ENCODE measurements at regions not wholly inside any gene's neighbourhood (a gene's known extent, or its start where the extent isn't known, plus 50 kb on each side); places are given as distances from the start of the nearest gene placed in this dataset.
A peak's percentile ranks its signal among the peaks of the same experiment; 100 is the strongest.

DNA sequence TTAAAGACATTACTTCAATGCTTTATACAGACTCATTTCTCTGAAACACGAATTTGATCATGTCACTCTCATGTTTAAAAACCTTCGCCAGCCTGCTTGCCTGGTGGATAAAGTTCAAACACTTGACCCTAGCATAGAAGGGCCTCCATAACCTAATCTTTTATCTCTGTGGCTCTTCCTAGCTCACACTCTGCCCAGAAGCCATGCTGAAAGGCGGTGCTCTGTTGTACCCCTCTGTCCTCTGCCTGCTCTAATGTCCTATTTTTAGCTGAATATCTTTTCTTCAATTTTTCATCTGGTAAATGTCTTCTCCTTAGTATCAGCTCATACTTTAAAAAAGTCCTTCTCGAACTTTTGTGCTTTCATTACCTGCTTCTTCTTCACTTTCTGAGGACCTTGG, 302.6 kb upstream of the BOD1L1 start:
- DNase-seq (ENCODE audit: low read depth) = no peak

DNA sequence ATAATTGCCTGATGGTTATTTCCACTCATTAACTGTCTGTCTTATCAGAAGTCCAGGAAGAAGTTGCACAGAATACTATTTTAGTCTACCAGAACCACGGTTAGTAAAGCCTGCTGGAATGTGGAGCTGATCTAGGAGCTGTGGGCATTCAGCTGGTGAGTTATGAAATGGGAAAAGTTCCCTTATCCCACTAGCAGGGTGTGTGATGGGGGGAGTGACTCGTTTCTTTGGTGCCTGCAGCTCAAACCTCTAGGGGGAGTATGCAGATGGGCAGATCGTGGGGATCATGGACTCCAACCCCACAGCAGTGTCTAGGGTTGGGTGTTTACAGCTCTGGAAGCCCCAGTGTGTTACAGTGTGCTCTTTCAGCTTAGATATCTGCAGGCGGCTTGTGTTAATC, 305.7 kb upstream of the BOD1L1 start:
- DNase-seq (ENCODE audit: low read depth) = peak; percentile 85

DNA sequence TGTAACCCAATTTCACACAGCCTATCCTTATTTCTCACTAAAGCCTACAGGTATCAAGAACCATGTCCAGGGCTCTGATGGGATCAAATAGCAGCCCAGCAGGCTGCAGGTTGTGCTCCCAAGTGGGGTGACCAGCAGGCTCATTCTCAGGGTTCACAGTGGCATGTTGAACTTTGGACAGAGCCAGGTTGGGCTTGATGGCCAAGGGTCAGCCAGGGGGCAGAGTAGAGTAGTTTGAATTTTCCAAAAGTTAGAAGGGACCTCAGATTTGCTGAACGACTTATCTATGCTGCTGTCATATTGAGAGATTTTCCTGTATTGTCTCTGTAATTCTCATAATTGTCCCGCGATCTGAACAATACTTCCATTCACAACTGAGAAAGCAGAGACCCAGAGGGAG, 310.8 kb upstream of the BOD1L1 start:
- DNase-seq (ENCODE audit: low read depth) = no peak

DNA sequence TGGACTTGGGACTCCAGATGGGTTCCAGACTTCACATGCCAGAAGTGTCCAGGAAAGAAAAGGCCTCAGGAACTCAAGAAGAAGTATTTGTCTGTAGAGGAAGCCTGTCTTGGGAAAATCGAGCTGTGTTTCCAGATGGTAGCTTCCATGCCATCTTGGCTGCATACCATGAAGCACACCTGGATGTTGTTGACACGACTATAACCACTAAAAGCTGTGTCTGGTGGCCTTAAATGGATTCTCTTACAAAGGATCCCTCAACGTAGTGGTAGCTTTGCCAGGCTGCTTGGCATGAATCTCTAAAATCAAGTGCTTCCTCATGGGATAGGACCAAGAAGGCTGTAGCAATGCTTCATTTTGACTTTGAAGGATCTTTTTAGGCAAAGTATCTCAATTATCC, 313.4 kb upstream of the BOD1L1 start:
- no peak for DNase-seq (ENCODE audit: low read depth)

DNA sequence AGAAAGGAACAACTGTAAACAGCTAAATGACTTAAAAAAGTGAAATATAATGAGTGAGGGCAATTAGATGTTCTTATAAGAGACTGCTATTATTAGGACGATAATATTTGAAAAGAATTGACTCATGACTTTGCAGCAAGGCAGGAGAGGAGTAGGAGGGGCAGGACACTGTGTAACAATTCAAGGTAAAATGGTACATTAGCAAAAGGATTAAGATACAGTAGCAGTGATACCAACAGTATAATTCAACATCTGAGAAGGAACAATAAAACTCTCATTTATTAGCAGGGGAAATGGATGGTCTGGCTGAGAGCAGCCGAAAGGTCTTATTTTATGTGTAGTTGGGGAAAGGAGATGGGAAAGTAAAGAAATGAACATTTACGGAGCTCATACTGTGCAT, 315.5 kb upstream of the BOD1L1 start:
- no peak for DNase-seq (ENCODE audit: low read depth)

DNA sequence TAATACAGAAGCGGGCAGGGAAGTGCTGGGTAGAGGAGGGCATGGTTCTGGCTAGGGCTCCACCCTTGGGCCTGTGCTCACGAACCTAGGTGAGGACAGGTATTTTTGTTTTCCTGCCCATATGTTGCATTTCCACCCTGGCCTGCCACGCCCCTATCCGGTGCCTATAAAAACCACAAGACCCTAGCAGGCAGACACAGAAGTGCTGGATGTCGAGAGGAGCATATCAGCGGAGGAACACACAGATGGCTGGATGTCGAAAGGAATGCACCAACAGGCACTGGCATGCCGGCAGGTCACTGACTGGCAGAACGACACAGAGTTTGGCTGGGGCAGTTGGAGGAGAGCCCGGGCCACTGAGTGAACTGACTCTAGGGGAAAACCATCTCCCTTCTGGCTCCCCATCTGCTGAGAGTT, 316.6 kb upstream of the BOD1L1 start:
- DNase-seq (ENCODE audit: low read depth) = no peak

DNA sequence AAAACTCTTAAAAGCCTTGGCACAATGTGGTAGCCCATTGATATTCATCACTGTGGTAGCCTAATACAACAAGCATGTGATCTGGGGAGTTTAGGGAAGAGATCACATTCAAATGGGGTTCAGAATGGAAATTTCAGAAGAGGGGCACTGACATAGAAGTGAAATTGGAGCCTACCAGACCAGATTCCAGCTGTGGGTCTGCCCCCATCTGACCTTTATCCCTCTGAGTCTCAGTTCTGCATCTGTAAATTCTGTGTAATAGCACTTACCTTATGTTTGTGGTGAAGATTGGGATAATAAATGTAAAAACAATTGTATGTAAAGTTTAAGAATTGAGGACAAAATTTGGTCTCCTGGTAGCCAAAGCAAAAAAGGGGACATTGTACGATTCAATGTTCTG, 320.4 kb upstream of the BOD1L1 start:
- DNase-seq (ENCODE audit: low read depth) = no peak

DNA sequence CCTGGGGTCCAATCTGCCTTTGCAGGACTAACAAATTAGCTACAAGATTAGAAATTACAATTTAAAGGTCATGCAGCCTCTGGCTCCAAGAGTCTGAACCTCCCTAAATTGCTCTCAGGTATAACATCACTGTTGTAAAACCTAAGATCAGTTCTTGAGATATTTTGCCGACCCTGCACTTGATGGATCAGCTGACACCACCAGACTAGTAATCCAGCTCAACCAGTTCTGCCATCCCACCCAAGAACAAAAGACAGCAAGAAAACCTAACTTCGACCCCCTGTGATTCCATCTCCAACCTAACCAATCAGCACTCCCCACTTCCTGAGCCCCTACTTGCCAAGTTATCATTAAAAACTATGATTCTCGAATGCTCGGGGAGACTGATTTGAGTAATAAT, 323.0 kb upstream of the BOD1L1 start:
- no peak for DNase-seq (ENCODE audit: low read depth)

DNA sequence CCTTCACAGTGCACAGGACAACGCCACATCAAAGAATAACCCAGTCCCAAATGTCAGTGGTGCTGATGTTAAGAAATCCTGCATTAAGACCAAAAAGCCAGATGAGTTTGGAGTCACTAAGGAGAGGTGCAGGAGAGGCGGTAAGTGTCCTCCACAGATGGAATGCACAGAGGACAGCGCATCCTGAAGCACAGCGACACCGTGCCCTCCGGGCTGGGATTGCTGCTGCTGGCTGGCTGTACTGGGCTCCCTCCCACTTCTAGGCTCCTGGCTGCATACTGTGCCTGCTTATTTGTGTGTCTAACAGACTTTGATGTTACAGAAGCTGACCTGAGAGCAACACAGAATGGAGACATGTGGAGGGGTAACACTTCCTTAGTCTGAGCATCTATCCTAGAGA, 325.6 kb upstream of the BOD1L1 start:
- no peak for DNase-seq (ENCODE audit: low read depth)

DNA sequence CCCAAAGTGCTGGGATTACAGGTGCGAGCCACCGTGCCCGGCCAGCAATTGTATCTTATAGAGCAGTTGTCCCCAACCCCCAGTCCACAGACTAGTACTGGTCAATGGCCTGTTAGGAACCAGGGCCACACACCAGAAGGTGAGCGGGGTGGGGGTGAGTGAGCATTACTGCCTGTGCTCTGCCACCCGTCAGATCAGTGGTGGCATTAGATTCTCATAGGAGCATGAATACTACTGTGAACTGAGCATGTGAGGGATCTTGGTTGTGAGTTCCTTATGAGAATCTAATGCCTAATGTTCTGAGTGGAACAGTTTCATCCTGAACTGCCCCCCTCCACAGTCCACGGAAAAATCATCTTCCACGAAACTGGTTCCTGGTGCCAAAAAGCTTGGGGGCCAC, 328.0 kb upstream of the BOD1L1 start:
- DNase-seq (ENCODE audit: low read depth) = no peak

DNA sequence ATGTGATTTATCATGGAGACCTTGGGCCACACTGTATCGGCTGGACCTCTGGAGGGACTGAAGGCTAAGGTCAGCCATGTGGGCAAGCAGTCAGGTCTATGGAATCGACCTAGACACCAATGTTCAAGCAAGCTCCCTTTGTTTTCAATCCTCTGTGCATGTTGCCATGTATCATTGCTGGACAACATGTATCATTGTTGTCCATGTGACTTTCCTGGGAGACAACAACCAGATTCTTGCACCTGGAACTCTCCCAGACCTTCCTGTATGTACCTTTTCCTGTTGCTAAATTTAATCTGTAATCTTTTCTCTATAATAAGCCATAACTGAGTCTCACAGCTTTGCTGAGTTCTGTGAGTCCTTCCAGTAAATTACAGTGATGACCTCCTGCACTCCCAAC, 329.4 kb upstream of the BOD1L1 start:
- no peak for DNase-seq (ENCODE audit: low read depth)

DNA sequence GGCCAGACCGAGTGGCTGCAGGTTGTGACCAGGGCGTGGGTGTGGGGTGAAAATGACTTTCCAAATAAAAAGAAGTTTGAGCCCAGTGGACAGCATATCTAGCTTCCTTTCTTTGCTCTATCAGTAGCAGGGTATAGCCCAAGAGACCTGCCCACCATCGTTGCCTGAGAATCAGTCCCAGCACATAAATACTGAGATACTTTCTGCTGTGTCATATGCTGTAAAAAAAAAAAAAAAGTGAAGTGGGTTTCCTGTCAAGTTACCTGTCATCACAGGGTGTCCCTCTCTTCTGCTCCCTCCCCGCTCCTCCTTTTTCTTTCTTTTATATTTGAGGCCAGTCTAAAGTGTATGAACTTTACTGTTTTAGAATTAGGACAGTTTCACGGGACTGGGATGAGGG, 330.3 kb upstream of the BOD1L1 start:
- DNase-seq (ENCODE audit: low read depth) = no peak

DNA sequence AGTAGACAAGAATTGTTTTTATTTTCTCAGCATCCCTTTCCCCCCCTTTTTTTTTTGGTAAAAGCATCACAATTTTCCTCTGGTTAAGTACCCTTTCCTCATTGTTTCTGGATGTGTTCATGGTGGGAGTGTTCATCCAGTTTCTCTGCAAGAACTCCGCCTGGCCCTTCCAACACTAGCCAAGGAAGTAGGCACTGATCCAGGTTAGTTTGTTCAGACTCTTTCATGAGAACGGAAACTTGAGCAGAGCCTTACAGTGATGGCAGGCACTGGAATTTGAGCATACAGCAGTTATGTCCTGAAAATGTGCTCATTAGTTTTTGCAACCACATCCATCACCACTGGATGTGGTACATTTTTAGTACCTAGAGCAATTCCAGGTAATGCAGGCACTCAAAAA, 336.1 kb upstream of the BOD1L1 start:
- DNase-seq (ENCODE audit: low read depth) = peak; percentile 18

DNA sequence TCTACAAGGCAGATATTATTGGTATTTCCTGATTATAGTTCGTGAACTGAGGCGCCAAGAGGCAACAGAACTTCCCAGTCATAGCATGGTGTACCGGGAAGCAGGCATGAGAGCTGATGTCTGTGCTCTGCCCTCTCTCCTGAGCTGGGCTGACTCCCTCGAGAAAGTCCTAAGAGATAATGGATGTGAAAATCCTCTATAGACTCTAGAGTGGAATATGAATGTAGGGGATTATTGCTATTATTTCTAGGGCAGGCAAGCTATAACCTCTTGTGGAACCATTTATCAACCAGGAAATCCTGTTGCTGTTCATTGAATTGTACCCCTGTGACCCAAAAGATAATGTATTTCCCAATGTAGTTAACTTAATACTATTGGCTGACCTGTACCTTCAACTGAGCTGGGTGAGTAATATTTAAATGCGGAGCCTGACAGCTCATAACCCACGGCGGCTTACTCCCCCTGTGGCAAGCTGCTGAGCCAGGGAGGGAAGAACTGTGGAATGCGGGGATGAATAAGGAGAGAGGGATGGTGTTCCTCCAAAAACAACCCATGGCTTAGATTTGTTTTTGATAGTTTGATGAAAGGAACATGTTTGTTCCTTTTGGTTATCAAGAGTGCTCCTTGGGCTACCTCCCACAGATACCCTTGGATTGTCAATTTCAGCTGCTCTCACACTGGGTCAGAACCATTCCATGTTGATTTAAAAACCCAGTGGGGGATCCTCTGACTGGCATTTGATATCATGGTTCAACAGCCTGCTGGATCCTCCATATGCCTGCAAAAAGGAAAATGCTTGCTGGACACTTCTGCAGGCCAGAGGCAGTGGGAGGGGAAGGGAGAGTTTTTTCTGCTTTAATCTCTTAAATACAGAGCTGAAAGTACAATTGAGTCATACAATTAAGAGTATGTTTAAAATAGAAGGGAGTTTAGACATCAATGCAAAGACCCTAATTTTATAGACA, 339.0 kb upstream of the BOD1L1 start:
- peak; percentile 90 for DNase-seq (ENCODE audit: low read depth)

DNA sequence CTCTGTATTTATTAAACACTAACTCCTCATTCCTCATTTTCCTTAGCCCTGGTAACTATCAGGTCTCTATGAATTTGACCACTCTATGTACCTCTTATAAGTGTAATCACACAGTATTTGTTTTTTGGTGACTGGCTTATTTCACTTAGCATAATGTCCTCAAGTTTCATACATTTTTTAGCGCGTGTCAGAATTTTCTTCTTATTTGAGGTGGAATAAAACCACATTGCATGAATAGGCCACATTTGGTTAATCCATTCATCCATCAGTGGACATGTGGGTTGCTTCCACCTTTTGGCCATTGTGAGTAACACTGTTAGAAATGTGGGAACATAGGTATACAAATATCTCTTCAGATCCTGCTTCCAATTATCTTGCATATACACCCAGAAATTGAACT, 341.2 kb upstream of the BOD1L1 start:
- DNase-seq (ENCODE audit: low read depth) = peak; percentile 54

DNA sequence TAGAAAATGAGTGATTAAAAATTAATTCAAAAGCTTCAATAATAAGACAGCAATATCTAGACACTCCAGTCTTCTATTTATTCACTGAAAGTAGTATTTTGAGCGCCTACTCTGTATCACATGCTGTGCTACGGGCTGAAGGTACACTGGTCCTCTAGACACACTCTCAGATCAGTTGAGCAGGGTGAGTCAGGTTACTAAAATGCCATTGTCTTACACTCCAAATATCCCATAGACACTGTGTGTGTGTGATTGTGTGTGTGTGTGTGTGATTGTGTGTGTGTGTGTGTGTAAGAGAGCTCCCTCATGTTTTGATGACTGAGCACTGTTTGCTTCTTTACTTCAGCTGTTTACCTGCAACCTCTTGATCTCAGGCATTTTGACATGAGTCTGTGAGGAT, 342.8 kb upstream of the BOD1L1 start:
- peak; percentile 11 for DNase-seq (ENCODE audit: low read depth)

DNA sequence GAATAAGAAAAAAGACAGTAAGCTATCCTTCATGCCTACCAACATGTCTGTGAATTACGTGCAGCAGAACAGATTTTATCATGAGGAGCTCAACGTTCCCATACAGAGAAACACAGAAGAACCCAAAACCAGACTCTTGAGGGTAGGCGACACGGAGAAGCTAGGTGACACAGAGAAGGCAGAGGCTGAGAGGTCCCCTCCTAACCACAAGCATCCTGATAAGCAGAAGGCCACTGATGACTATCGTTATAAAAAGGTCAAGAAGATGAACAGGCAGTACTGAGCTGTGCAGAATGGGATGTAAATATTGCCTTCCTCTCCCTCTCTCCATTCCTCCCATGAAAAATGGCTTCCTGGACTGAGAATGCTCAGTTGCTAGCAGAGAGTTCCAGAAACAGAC, 350.2 kb upstream of the BOD1L1 start:
- no peak for DNase-seq (ENCODE audit: low read depth)

DNA sequence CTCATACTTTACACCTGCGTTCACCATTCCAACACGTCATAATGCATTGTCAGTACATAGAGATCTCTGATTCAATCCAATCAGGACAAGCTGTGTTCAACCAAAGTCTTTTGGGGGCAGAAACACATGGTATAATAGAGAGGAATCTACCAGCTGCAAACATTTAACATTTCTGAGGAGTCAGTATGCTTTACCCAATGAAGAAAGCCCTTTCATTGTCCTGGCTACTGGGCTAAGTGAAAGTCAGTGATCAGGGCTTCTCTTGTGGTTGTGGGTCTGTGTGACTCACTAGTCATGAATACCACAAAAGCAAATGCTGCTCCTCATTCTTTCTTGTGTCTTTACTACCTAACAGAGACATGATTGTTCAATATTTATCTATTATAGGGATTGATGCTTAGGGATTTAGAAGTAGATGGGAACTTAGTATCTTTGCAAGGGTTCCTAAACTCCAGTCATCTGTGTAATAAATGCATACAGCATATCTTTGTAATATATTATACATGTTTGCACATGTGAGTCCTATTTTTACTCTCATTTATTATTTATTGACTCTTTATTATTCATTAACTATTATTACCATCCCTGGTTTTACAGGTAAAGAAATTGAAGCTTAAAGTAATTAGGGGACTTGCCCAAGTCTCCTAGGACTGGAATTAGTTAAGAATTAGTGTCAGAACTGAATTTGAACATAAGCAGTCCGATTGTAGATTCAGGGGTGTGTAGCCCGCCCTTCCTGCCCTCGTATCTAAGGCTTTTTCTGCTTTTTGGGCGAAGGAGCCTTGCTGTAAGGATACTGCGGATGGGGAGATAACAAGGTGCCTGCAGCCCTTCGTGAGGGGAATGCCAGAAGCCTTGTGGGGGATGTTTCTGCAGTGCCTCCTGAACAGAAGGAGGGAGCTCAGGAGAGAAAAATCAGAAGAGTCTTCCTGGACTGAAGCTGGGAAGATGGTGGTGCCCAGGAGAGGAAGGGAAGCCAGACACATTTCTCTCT, 353.1 kb upstream of the BOD1L1 start:
- peak; percentile 95 for DNase-seq (ENCODE audit: low read depth)

DNA sequence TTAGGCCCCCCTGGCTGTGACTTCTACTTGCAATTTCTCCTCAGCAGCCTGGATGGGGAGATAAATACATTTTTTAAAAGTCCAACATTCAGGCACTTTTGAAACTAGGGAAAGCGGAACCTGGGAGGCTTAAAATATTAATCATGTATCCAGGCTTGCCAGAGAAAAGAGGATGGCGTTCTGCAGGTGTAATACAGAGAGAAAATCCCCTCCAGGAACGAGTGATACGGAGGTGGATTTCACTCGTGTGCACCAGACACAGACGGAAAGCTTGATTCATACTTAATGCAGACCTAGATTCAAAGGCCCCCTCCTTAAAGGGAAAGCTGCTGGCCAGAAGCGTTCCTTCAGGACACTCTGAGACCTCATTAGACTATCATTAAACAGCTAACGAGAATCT, 354.0 kb upstream of the BOD1L1 start:
- DNase-seq (ENCODE audit: low read depth) = no peak

DNA sequence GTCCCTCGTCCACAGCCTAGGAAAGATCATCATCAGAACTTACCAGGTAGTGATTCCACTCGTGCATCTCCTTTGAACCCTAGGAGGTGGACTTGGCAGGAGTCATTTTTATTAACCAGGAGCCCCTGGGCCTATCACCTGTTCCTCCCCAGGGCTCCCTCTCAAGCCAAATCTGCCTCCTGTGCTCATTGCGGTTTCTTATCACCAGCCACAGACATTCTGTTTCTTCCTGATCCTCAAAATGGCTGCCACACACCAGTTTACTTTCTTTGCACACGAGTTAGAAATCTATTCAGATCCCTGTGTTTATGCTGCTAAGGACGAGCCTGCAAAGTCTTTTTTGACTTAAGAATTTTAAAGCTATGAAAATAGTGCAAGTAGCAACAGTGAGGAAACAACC, 354.5 kb upstream of the BOD1L1 start:
- no peak for DNase-seq (ENCODE audit: low read depth)

DNA sequence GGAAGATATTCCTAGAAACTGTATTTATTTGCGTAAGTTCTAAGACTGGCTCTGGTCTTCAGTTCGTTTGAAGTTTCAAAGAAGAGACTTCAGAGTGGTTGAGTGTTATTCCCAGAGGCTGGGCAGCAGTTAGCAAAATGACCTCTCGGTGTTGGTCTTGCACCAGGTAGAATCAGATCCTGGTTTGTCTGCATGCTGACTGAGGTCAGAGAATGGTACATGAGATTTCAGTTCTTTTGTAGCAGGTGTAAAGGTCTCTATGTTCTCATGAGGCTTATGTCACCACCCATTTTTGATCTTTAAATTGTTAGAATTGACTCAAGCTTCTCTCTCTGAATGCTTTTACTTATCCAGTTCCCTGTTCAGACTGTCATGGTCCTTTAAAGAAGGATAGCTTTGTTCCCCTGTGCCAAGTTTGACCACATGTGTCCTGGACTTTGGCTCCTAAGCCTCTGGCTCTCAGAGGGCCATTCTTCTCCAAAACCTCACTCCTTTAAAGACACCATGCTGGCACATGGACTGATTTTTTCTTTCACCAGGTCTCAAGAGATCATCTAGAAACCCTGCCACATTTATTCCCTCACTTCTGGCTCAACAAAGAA, 355.8 kb upstream of the BOD1L1 start:
- no peak for DNase-seq (ENCODE audit: low read depth)

DNA sequence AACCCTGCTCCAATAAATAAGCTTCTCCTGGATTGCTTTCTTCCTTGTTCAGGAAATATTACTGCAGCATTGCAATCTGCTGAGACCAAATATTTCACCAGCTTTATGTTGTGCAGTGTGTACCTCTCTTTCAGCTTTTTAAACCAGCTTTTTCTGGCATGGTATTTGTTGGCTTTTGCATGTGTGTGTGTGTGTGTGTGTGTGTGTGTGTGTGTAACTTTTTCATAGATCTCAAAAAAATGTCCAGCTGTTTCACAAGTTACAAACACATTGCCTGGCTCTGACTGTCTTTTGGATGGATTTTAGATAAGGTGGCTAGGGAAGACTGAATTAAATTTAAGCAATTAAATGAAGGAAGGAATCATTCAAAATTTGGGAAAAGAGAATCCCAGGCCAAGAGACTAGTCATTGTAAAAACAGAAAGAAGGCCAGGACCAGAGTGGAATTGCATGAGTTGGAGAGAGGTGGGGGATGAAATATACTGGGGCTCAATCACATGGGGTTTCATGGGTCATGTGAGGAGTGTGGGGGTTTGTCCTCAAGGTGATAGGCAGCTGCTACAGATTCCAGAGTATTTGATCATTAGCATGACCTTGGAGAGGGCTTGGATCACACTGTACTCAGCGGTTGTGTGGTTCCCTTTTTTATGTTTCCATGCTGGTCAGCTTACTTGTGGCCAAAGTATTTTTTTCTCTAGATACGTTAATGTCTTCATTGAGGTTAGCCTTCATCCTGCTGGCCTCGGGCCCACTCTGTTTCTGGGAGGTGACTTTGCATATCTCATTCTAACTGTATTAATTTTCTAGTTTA, 357.7 kb upstream of the BOD1L1 start:
- DNase-seq (ENCODE audit: low read depth) = peak; percentile 81

Measured in EH (cell line).